Left cardiac atrium (tissue), 4 donors: ENCODE measurements at regions not wholly inside any gene's neighbourhood (a gene's known extent, or its start where the extent isn't known, plus 50 kb on each side); places are given as distances from the start of the nearest gene placed in this dataset.

ENCODE experiments used
- ATAC-seq, 2 donors: fragments of 200-7000 bp; cut with Tn5 transposase; one replicate each; pipeline ENCODE4 v1.9.1; 2020; ENCODE audit warnings: mild to moderate bottlenecking in 2 of 2, moderate library complexity in 2 of 2
- DNase-seq: peaks from one replicate; pipeline ENCODE4 v3.0.0-alpha.2; 2020
- intact Hi-C, 2 donors: fragments of 100-400 bp; cut with DNase I; formaldehyde crosslinking; loops; one replicate each; pipeline versions ENCODE4 v1.14.1 to v1.15.1; 2022 to 2023
- donor health status: DM: no; HTN: yes; CAD: no.
- donor health status: DM: no; HTN: yes; CAD: no; lungs with severe emphysema.
- donor health status: DM: yes; HTN: yes; CAD: no.
- donor health status: Dilated cardiomyopathy.

DNA sequence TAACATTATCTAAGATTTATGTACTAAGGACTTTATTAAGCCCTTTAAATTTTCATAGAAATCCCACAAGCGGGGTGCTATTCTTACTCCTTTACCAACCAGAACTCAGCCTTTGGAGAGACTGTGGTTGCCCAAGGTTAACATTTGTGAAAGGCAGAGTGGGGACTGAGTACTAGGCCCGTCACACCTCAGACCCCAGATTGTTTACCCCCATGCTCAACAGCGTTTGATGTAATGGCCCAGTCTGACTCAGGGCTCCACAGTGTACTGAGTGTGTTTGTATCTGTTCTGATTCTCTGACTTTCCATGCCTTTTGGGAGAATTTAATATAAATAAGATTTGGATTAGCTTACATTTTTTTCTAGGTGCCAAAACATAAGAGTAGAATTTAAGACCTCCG, 110.0 kb downstream of the GAS1 start:
- no peak for ATAC-seq
- intact Hi-C loops: no loop called here
- DNase-seq: no peak

DNA sequence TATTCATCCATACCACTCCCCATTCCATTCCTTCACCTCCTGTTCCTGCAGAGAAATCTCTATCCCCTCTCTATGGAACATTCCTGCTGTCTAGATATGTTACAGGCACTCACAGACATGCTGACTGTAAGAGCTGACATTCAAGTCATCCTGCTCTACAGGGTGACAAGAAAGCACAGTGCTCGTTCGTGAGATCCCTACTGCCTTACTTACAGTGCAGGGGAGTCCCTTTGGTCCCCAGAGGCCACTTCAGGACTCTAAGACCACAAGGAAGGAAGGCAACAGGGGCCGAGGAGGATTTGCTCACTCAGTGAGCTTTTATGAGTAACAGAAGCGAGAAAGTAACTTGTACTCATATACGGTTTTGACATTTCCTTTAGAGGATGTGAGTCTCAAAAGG, 110.5 kb downstream of the GAS1 start:
- DNase-seq: no peak
- intact Hi-C loops: no loop called here
- no peak for ATAC-seq

DNA sequence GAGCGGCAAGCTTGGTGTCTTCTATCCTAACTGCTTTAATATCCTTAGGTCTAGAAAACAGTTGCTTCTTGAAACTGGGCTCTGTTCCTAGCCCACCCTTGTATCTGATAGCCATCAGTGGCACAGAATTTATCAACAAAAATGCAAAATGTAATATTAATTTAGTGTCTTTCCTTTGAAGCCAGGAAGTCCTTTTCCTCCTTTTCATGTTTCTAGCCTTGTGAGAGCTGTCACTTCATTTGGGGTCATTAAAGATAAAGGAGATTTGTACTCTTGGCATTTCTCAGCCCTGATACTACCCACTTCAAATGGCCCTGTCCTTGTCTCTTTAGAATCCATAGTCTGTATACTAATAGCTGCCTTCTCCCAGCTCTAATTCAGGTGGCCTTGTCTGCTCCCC, 111.0 kb downstream of the GAS1 start:
- intact Hi-C loops: no loop called here
- no peak for ATAC-seq
- DNase-seq: no peak

DNA sequence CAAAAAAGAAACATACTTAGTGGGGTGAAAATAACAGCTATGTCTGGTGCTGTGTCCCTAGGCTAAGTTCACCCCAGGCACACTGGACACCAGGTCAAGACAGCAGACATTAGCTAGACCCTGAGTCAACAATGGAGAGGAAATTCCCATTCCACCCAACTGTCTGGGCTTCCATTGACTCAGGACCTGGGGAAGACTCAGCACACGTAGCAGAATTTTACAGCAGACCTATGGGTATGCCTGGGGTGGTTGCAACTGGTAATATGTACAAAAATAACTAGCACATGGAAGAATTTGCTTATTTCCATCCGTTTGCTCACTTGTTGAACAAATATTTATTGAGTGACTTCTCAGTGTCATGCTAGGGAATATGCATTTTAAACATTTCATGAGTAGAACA, 117.0 kb downstream of the GAS1 start:
- DNase-seq (no peak), ATAC-seq (no peak)
- intact Hi-C loops: no loop called here

DNA sequence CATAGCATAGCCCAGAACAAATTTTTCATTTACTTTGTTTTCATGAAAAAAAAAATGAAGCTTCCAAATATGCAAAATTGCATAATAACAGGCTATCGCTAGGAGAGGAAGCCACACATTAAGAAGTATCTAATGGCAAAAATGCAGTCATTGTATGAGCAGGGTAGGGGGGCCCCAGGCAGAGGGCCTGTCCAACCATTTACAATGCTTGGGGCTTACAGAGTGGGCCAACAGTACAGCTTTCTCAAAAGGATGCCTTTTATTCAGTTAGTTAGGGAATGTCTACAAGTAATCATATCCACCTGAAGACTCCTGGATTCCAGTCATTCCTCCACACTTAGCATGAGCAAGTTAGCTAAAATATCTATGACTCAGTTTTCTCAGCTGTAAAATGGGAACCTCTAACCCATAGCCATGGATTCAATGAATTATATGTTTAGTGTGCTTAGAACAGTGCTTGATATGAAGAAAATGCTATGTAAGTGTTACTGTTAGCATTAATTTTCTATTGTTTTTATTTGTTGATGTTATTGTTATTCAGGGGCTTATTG, 117.7 kb downstream of the GAS1 start:
- no peak for ATAC-seq
- no peak for DNase-seq
- intact Hi-C loops: no loop called here

DNA sequence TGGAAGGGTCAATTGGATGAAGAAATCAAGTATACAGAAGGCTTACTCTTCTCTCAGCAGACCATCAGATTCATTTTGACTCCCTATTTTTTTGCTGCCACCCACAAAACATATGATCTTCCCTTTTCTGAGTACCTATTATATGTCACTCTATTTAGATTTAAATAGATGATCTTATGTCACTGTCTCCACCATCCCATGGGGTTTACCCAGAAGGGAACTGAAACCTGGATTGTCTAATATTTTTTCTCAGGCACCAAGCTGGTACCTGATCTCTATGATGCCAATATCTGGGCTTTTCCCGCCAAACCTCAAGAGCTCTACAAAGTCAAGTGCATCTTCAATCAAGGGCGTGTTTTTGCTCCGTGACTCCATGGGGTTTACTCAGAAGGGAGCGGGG, 118.7 kb downstream of the GAS1 start:
- no peak for ATAC-seq
- DNase-seq: no peak
- intact Hi-C loops: no loop called here

DNA sequence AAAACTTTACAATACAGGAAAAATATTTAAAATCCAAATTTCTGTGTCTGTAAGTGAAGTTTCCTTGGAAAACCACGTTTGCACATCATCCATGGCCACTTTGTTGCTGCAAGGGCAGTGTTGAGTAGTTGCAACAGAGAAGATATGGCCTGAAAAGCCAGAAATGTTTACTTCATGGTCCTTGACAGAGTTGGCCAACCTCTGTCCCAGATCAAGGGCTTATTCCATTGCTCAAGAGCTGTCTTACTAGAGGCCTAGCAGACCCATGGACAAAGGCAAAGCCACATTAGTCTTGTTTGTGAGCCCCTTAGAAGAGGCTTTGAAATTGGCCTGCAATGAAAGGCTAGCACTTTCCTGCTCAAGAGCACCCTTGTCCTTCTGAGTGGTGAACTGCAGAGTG, 119.4 kb downstream of the GAS1 start:
- intact Hi-C loops: no loop called here
- peak in 1 of 2 donors; percentile 80 for ATAC-seq

DNA sequence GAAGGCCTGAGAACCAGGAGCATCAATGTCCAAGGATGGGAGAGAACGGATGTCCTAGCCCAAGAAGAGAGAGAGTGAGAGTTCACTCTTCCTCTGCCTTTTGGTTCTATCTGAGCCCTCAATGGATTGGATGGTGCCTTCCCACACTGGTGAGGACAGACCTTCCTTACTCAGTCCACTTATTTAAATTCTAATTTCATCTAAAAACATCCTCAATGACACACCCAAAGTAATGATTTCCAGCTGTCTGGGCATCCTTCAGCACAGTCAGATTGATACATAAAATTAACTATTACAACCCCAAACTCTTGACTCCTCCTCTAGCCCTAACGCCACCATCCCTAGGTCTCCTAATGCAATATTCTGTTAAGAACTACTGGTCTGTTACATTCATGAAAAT, 122.0 kb downstream of the GAS1 start:
- intact Hi-C loops: no loop called here
- ATAC-seq (no peak), DNase-seq (no peak)

More for the DNA sequence above, 119.4 kb downstream of the GAS1 start:
- no peak for DNase-seq

DNA sequence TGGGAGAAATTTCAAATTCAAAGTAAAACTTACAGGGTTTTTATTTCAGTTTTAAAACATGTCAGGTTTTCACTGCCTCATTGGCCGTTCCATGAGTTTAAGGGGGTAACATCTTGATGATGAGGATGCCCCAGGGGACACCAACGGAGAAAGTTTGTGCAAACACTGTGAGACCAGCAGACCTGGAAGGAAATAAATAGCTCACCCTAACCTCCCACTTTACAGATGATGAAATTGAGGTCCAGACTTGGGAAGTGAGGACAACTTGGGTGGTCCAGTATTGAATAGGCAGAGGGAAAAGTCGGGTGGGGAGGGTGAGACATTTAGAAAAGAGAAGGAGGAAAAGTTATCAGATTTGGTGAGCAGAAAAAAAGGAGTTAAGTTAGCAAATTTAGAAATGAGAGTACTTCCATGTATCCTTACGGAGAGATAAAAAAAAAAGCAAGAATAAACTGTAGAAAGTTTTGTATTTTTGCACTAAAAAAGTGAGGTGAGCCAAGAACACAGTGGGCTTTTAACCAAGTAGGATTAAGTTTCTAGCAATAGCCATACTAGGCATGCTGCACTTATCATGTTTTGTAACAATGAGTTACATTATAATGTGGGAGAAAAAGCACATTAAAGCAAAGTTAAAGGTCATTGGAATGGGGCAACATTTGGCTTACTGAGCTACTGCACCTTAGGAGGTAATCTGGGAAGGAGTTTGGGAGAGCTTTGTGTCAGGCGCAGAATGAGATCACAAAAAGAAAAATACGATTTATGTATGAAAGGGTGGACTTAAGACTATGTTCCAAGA, 125.1 kb downstream of the GAS1 start:
- intact Hi-C loops: no loop called here
- peak; percentile 44 to 78 for ATAC-seq
- DNase-seq: no peak

DNA sequence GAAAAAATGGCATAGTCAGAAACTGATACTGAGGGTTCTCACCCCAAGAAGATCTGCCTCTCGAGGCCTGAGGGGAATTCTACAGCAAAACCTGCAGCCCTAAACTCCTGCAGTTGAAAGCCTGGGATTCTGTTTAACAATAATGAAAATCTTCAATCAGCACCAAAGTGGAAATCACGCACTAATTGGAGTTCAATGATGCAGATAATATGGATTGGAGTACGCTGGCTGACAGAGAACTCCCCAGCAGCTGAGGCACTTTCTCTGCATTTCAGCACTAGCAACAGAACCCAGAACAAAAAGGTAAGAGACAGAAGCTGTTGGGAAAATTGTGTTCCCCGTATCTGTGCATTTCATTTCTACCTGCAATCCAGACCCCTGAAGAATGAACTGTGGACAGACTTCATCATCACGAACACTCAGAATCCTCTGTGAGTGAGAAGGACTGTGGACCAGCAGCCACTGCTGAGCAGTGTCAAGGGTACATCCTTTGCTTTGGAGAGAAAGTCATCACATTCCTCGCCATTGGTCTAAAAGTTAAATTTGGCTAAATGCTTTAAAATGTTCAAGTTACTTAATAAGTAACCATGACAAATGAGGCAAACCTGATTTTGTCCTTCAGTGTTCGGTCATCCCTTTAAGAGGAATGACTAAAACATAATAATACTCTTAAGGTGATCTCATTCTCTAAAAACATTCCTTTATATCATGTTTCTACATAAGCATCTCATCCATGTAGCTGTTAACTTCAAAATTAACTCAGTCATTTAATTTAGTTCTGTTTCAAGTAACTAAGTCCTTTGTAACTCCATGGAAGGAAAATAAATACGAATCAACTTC, 126.1 kb downstream of the GAS1 start:
- DNase-seq (no peak), ATAC-seq (peak in 1 of 2 donors; percentile 19)
- intact Hi-C loops: no loop called here

DNA sequence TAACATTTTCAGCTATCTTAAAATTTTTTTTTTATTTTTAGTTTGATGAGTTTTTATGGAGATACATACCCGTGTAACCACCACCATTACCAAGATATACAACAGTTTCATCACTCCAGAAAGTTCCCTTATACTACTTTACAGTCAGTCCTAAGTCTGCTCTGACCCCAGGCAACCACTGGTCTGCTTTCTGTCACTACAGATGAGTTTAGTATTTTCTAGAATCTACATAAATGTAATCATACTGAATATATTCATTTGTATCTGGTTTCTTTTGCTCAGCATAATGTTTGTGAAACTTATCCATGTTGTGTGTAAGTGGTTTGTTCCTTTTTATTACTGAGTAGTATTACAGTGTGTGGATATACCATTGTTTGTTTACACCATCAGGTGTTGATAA, 127.8 kb downstream of the GAS1 start:
- intact Hi-C loops: no loop called here
- DNase-seq (no peak), ATAC-seq (no peak)

DNA sequence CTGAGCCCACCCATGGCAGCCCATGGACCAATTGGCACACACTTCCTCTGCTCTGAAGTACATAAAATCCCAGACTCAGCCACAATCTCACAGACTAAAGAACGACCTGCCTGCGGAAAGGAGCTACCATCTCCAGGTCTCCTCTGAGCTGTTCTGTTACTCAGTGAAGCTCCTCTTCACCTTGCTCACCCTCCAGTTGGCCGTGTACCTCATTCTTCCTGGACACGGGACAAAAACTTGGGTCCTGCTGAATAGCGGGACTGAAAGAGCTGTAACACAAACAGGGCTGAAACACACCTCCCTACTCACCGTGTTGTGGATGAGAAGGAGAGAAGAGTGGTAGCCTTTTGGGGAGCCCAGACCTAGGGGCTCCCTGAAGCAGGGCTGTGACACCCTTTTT, 128.7 kb downstream of the GAS1 start:
- no peak for ATAC-seq
- no peak for DNase-seq
- intact Hi-C loops: no loop called here

DNA sequence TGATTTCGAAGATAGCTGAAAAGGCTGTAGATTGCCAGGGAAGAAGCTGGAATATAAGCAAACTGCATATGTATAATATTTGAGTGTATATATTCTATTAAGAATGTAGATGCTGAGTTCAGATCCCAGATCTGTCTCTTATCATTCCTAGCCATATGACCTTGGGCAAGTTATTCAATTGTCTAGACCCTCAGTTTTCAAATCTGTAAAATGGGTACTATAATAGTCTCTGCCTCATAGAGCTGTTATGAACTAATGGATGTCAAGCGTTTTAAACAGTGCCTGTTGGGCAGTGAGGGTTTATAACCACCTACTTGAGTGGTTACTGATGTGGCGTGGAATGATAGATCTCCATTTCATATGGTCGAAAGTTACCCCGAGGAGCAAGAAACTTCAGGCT, 130.4 kb downstream of the GAS1 start:
- intact Hi-C loops: no loop called here
- ATAC-seq (no peak), DNase-seq (no peak)

DNA sequence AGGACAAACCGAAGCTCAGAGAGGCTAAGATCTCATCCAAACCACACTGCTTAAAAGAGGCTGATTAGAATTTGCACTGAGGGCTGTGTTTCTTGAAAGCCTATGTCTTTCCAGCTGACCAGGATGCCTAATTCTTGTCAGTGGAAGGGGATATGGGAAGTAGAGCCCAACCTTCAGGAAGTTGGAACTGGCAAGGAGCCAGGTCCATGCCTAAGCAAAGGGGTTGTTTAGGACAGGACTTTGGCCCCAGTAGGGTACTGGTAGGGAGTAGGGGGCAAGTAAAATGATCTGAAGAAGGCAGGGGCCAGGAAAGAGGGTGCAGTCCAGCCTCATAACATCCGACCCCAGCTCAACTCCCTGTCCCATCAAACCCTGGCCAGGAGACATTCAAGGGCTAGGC, 130.9 kb downstream of the GAS1 start:
- ATAC-seq: no peak
- no peak for DNase-seq
- intact Hi-C loops: no loop called here

DNA sequence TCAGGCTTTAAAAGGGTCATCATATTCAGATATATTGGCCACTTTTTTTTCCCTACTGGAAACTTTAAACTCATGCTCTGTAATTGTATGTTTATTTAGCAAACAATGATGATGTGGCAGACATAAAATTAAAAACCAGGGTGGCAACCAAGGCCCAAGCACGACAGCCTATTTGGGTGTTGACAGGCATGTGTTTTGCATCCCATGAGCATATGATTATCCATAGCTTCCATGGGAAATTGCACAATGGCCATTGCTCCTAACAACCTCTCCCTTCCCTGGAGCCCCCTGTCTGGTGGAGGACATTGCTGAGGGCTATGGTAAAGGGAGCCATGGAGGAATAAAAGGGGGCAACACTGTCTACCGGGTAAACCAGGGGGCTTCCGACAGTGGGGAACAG, 134.7 kb downstream of the GAS1 start:
- DNase-seq (no peak), ATAC-seq (no peak)
- intact Hi-C loops: no loop called here

DNA sequence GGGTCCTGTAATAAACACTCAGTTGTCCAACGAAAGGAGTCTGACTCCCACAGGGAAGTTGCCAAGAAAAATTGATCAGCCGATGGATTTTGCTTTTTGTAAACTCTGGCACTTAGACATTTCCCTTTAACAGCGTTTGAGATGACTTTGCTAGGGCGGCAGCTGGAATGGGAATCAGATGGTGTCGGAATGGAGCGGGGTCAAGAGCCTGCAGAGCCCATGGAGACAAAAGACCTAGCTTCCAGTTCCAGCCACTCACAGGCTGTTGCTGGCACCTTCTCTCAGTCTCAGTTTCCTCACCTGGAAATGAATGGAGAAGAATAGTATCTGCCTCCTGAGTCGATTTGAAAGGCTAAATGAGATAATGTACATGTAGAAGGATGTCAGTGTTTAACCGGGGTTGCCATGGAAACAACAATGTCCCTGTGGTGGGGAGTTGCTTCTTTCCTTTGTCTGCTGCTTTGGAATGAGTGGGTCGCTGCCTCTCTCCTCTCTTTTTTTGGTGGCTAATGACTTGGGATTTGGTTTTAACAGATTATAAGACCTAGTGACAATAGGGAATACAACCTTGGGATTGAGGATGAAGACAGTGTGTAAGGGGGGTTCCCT, 137.4 kb downstream of the GAS1 start:
- ATAC-seq (no peak), DNase-seq (no peak)
- intact Hi-C loops: no loop called here

DNA sequence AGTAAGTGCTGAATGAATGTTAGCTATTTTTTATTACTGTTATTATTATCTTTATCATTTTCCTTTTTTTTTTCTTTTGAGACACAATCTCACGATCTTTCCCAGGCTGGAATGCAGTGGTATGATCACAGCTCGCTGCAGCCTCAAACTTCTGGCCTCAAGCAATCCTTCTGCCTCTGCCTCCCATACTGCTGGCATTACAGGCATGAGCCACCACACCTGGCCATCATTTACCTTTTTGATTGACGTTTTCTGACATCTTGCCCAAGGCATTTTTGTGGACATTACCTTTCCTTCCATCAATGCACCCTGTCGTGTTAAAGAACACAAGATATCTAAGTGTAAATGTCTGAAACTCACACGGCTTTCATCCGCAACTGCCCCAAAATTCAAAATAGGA, 138.2 kb downstream of the GAS1 start:
- DNase-seq (no peak), ATAC-seq (no peak)
- intact Hi-C loops: no loop called here

DNA sequence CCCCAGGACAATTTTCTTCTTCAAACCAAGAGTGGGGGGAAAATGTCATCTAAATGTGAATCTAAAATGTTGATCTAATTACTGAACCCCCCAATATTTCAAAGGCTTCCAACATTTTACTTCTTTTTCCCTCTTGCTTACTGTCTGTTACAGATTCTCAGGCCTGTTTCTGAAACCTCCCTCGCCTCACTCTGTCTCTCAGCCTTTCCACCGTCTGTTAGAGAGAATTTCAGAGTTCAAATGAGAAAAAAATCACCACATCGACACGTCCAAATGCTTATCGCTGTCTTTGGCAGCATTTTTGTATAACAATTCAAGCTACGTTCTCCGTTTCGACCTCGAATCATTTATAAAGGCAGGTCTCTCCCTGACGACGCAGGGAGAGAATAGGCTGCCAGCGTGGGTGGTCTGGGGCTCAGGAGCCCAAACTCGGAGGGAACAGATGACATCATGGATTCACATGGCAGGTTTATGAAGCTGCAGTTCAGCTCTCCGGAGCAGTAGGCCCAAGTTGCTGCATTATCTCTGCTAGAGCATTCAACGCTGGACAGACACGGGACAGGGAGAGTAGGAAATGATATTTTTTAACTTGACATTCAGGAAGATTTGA, 139.8 kb downstream of the GAS1 start:
- ATAC-seq (peak; percentile 56 to 68), DNase-seq (no peak)
- intact Hi-C loops: no loop called here

DNA sequence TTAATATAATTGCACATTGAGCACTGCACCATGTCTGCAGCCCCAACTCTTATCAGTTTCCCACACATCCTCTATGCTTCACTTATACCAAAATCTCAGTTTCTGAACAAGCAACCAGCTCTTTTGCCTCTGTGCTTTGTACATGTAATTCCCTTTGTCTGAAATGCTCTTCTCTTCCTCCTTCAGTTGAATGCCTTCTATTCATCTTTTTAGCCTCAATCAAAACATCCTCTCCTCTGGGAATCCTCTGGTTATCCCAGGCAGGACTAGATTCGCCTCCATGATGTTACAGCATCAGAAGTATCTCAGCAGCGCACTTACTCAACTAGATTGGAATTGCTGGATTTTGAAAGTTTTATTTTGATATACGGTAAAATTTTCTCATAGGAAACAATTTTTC, 143.3 kb downstream of the GAS1 start:
- DNase-seq: no peak
- intact Hi-C loops: no loop called here
- ATAC-seq: no peak
